Muscle of arm (tissue), 1 donor: ENCODE measurements at regions not wholly inside any gene's neighbourhood (a gene's known extent, or its start where the extent isn't known, plus 50 kb on each side); places are given as distances from the start of the nearest gene placed in this dataset.

ENCODE experiments used
- DNase-seq: peaks from one replicate; pipeline ENCODE4 v3.0.0-alpha.2; 2013

DNA sequence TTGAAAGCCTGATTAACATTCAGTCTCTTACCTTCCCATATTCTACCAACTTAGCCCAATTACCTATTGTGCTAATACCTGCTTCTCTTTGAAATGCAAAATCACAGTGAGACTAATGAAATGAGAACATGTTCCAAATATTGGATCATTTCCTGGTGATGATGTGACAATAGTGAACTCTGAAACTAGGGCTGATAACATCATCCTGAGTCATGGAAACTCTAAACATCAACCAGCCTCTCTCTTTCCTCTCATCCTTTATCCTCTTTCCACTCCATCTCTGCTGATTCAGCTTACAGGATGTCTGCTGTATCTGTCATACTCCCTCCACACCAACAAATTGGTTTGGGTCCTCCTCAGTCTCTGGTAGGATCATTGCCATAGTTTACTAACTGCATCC lies 98.8 kb upstream of the NCKAP5 start:
- DNase-seq = no peak

DNA sequence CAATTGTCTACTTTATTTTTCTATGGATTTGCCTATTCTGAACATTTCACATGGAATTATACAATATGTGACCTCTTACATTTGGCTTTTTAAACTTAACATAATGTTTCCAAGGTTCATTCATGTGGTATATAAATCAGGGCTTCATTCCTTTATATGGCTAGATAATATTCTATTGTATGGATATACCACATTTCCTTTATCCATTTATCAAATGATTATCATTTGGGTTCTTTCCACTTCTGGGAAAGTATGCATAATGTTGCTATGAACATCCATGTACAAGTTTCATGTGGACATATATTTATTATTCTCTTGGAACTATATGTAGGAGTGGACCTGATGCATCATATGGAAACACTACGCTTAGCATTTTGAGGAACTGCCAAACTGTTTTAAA lies 99.7 kb upstream of the NCKAP5 start:
- DNase-seq = no peak

DNA sequence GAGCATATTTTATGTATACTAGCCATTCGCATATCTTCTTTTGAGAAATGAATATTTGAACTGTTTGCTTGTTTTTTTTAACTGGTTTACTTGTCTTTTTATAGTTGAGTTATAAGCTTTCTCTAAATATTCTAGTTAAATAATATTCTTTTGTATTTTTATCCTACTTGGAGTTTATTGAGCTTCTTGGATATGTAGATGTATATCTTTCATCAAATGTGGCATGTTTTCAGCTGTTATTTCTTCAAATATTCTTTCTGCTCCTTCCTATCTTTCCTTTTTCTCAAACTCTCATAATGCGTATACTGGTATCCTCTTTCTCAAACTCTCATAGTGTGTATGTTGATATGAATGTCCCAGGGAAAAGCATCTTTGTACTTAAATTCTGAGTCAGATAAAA lies 100.3 kb upstream of the NCKAP5 start:
- DNase-seq = no peak

DNA sequence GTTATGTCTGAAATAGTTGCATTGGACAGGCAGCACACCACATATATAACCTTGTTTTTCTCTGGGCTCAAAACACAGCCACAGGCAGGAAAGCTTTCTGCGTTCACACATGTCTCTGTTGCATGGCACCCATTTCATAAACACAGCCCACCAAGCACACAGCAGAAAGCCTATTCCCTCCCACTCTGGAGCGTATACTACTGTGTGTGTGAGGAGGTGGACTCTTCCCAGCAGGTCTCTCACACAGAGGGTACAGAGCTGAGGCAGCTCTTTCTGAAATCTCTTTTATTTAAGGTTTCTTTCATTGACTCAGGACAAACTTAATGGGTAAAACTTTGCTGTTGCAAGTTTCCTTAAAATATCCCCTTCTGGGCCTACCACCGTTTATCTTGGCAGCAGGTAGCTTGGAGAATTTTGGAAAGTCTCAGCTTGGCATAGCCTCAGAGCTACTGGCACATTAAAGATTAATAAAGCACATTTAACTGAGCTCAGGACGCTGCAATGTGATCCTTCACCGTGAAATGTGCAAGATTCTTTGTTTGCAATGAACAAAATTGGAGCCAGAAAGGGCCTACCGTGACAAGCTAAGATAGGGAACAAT lies 105.1 kb upstream of the NCKAP5 start:
- no peak for DNase-seq

DNA sequence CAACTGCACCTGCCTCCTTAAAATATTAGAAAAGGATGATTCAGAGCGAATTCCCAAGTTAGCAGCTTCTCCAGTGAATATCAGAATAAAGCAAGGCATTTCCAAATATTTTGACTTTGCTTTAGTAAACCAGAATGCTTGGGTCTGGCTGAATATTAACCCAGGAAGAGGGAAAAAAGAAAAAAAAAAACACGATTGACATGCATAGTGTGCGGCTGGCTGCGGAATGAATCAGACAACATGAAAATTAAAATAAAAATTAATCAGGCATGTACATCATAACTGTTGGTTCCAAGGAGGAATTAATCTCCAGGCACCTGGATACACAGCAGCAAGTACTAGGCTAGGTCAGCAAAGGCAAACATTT lies 105.8 kb upstream of the NCKAP5 start:
- no peak for DNase-seq

DNA sequence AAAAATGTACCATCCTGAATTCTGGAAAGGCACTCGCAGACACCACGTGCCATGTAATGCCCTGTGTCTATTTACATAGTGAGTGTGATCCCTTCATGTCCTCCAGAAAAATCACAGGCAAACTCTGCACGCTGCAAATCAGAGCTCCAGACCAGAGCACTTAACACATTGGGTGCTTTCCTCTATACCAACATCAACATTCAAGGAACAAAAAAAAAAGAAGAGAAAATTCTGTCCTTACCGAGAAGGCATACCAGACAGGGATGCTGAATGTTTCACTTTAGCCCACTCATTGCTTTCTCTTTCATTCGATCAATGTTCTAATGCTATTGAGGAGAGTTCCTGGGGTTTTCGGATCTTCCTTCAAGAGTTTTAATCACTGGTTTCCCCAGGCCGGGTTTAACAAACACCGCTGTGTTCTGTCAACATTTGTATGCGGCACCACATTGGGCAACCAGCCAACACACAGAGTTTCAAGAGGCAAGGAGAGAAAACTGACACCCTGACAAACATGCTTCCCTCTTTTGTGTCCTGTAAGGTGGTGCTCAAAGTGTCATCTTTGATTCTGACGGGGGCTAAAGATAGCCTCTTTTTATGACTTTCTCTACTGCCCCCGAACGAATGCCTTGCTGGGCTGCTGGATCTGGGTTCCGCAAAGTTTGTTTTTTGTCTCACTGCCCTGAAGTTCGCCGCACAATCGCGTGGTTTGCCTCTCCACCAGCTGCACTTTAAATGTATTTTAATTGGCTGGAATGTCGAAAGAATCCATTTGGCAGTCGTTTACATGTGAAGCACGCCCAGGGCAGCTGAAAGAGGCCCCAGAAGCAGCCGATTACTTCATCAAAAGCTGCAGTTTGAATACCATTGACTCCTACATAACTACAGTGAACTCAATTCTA lies 106.4 kb upstream of the NCKAP5 start:
- DNase-seq = peak; percentile 80

DNA sequence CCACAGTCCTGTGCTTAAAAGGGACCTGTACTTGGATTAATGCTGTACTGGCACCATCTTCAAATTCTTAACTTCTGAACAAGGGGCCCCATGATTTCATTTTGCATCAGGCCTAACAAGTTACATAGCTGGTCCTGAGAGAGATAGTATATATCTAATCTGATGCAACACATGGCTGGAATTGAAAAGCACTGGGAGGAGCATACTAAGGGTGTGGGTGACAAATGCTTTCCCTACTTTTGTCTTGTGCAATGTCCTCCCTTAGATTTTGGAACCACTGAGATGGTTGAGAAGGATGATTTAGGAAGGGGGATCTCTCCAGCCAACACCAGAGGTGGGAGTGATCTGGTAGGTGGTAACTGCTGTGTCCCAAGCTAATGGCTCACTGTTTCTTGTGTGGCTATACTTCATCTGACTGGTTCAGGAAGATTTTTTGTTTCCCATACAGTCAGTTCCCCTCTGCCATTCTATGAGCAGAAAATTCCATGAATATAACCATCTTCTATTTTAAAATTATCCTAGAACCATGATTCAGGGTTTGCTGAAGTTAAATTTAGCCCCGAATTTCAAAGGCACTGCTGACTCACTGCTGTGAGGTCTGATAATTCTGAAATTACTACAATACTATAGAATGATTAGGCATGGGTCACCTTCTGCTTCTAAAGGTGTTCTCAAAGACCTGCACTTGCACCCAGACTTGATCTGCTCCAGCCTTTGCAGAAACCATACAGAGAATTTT lies 108.3 kb upstream of the NCKAP5 start:
- DNase-seq = no peak

DNA sequence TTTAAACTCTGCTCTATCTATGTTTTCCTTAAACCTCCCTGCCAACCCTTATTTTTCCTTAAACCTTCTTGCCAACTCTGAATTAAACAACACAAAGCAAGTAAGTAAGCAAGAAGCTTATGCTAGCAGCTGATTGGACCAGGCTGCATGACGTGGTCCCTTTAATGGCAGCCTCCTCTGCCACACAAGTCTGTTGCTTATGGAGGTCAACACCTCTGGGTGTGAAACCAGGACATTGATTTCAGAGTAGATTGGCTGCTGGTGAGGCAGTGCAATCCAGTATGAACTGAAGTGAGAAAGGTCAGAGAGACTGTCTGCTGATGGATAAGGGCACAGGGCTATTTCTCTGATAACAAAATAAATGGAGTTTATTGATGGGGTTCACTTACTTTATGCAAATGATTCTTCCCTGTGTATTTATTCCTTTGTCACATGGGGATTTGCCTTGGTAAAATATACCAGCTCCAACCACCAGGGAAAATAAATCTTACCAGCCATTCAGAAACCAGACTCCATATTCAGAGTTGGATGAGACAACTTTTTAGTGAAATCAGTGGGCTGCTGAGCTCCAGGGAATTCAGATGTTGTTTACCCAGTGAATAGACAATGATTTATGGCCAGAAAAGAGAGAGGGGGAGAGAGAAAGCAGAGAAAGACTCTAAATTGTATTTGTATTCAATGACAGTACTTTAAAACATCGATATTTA lies 112.2 kb upstream of the NCKAP5 start:
- no peak for DNase-seq

DNA sequence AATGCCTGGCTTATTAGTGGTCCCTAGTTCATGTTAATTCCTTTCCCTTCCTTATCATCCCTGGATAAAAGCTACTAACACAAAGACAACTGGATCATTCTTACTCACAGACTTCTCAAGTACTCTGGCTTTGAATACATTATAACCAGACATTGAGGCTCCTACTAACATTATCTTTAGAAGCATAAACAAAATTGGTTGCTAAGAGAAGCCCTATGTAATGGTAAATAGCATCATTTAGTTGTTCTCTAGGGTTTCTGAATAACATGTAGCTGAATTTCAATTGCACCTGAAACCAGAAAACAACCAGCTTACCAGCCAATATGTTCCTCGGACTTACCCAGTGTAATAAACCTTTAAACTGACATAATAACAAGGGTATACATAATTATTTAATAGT lies 114.1 kb upstream of the NCKAP5 start:
- peak; percentile 52 for DNase-seq

DNA sequence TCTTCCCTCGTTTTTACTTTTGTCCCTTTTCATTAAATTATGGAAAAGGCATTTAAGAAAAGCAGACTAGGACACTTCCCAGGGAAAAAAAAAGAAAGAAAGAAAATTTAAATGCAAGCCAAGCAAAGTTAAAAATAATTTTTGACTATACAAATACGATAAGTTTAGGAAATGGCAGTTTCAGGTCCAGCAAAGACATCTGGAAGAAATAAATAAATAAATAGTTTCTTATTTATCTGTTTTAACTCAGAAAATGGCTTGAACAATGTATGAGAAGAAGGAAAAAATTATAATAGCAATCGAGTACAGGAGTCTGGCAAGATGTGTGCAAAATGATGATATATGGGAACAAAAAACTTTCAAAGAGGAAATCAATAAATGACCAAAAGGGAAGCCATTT lies 114.6 kb upstream of the NCKAP5 start:
- DNase-seq = peak; percentile 55

DNA sequence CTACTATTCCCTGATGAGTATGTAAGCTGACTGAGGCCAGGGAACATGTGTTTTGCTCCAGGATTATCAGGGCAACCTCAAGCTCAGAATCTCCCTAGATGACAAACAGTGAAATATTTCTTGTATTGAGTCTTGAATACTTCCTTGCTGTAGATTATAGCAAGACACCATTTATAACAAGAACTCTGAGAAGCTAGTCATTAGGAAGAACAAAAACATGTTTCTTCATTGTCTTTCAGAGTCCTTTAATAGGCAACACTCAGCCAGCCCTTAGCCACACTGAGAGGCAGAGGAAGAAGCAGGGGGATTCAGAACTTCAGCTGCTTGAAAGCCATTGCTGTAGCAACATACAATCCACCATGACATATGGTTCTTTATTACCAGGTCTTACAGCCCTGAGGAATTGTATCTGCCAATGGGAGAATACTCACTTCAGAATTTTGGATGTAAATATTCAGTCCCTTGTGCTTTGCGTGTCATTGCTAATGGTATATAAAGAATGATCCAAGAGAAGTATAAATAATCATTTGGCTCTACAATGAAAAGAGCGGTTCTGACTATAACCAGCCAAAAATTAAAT lies 117.5 kb upstream of the NCKAP5 start:
- peak; percentile 69 for DNase-seq

DNA sequence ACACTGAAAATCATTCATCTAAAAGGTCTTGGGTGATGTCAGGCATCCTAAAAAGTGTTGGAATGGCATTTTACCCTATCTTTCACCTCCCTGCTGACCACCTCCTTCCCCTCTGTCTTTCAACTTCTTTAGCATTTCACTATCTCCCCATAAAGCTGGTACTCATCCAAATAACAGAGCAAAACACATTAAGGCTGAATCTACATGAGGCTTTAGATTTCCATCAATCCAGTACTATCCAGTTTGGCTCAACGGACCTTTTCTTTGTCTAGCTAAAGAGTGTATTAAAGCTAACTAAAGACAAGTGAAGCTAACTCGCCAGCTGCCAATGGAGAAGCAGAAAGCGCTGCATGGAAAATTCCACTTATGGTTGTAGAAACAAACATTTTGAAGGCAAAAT lies 122.5 kb upstream of the NCKAP5 start:
- no peak for DNase-seq

DNA sequence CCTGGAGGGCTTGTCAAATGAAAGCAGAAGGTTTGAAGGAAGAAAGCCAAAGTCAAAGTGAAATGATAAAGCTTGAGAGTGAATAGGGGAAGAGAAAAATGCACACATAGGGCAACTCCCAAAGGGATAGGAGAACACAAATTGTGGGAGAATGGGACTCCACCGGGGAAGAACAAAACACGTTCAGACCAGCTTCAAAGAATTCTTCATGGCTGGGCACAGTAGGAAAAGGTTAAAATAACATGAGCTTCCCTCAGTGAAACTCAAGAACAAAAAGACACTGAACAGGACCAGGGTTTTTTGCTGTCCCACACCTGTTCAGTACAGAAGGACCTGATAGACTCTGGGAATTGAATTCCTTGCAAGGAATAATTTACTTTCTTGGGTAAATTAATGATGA lies 123.1 kb upstream of the NCKAP5 start:
- no peak for DNase-seq

DNA sequence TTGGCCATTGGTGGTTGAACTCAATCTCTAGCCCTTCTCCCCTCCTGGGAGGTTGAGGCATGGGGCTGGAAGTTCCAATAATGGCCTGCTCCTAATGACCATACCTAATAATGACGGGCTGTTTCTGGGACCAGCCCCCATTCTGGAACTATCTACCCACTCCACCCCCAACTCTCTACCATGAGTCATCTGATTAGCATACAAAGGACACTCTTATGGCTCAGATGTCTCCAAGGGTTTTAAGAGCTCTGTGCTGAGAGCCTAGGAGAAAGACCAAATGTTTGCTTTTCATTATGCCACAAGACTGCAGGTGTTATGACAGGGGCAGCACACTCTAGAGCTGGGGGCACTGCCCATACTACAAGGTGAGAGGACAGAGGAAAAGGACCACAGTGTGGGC lies 137.0 kb upstream of the NCKAP5 start:
- no peak for DNase-seq

DNA sequence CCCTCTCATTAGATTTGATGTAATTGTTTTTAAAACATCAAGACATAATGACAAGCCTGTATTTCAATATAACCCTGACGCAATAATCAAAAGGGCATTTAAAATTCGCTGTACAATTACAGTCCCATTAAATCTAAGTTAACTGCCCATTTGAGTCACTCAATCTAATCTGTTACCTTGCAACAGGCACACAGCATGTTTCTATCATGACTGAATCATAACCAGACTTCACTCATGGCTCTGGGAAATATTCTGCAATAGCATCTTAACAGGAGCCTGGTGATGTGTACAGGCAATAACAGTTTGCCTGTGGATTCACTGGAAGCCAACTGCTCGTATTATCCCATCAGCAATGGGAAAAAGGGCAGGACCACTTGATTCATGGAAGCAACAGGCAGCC lies 142.3 kb upstream of the NCKAP5 start:
- no peak for DNase-seq

DNA sequence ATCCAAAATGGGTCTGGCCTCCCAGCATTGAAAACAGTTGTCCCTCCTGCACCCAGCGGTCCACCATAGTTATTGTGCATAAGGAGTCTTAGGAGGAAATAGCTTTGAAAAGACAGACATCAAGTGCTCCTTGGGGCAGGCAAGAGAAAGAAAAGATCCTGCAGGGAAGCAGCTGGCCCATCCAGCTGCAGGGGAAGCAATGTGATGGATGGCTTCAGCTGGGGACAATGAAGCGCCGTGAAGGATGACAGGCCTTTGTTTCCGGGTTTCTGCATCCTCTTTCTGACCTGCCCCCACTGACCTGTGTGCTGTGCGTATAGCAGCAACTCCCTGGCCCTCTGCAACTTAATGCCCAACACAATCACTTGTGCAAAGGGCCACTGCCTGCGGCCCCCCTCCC lies 142.9 kb upstream of the NCKAP5 start:
- no peak for DNase-seq

DNA sequence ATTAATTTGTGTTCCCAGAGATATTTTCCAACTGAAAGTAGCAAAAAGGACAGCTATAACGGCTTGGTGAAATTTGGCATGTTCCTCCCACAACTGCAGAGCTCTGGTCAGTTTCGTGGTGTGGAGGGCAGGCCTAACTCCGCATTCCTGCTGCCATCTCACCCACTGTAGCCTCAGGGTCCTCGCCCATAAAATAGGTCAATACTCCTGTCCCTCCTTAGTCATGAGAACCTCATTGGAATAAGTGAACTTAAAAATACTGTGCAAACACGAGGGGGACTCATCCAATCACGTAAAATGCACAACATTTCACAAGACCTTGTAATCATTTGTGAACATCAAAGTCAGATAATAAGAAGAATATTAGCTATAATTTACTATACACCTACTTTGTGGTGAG lies 143.5 kb upstream of the NCKAP5 start:
- DNase-seq = no peak

DNA sequence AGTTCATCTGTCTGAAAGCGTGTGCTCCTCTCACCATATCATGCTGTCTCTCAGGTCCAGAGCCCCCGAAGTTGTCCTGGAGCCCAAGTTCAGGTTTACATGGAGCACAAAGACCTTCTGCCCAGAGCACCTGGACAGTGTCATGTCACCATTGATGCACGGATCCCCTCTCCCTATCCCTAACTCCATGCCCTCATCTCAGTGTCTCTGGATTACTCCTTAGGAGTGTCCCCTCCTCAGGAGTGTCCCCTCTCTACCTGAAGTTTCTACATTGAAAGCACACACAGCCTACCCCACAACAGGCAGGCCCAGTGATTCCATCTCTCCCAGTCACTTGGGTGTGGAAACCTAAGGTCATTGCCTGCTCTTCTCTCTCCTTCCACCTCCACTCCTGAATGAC lies 144.1 kb upstream of the NCKAP5 start:
- no peak for DNase-seq

DNA sequence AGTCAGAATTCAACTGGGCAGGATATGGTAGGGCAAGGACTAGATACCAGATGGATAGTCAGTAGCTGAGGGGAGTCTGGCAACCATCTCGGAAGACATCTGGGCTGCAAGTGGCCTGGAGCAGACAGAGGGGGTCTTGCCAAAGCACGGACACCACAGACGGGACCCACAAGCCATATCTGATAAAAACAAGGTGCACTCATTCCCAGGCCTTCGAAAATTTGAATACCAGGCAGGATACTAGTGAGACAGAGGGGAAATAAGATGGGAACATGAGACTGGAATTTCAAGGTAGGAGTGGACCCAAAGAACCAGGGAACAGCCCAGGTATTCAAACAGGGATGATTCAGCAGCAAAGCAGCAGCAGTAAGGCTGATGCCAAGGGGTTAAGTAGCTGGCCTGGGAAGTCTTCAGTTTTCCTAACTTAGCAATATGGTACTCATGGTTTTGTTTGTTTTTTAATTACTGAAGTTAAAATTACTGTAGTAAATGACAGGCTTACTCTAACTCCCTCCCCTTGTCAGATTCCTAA lies 144.9 kb upstream of the NCKAP5 start:
- DNase-seq = no peak

DNA sequence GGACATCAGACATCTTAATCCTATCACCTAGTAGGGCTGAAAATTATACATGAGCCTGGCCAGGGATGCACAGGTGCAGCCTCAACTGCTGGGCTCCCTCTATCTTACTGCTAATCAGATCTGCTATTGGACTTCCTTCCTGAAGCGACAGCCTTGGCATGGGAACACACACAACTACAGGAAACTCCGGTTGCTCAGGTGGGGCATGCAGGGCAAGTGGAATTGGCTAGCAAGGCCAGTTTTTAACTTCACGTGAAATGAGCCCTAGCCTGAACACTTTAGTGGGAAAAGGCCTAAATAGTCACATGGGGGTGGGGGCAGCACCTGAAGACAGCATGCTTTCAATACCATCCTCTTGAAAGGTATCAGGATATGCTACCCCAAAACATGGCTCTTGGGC lies 147.9 kb upstream of the NCKAP5 start:
- DNase-seq = no peak

DNA sequence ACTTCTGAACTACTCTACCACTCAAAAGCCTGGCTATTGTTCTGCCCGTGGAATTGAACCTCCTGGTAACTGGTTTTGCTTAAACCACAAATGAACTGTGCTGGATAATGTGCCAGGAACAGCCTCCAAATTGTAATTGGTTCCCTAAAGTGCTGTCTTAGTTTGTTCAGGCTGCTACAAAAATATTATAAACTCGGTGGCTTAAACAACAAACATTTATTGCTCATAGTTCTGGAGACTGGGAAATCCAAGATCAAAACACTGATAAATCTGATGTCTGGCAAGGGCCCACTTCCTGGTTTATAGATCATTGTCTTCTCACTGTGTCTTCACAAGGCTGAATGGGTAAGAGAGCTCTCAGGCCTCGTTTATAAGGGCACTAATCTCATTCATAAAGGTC lies 149.2 kb upstream of the NCKAP5 start:
- no peak for DNase-seq

DNA sequence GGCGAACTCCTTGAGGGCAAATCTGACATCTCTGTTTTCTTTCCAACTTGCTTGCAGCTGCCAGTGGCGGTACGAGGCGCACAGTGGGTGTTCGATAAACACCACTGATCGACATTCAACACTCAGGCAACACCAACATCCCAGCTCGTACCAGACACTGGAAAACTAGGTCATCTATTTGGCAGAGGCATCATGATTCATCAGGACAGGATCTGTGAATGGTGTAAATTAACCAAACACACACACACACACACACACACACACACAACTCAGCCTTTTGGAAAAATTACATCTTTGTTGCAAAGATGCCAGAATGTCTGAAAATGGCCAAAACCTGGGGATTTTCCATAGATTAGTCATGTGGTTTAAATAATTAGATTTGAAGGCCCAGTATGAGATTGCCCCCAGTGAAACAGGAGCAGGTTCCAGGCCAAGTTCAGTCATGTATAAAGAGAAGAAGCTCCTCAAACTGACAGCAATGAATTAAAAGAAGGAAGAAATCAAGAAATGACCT lies 150.5 kb upstream of the NCKAP5 start:
- peak; percentile 45 for DNase-seq
